ENCODE measurements at regions not wholly inside any gene's neighbourhood (a gene's known extent, or its start where the extent isn't known, plus 50 kb on each side); places are given as distances from the start of the nearest gene placed in this dataset.

DNA sequence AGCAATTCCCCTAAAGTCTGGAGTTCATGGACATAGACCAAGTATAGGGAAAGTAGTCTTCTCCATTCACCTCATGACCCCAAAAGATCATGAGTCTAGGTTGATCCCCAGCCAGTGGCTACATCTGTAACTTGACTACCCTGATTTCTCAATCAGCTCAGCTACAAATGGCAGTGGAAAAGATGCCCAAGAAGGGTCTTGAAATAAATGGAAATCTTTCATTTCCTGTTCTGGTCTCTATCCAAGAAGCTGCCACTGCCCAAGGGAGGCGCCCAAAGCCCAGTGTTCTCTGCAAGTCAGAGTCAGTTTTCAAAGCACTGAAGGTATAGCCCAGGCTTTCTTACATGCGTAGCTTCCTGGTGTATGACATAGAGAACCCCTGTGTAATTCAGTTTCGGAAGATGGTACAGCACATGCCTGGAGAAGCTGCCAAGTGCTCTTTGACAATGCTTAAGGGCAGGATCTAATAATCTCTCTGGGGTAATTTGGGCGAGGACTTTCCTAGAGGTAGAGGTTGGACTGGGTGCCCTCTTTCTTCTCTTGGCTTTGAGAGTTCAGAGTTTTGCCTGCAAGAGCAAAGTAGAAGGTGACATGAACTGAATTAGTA lies 101.1 kb downstream of the ADAMTS15 start:
- TF ChIP-seq, protein P1, sequence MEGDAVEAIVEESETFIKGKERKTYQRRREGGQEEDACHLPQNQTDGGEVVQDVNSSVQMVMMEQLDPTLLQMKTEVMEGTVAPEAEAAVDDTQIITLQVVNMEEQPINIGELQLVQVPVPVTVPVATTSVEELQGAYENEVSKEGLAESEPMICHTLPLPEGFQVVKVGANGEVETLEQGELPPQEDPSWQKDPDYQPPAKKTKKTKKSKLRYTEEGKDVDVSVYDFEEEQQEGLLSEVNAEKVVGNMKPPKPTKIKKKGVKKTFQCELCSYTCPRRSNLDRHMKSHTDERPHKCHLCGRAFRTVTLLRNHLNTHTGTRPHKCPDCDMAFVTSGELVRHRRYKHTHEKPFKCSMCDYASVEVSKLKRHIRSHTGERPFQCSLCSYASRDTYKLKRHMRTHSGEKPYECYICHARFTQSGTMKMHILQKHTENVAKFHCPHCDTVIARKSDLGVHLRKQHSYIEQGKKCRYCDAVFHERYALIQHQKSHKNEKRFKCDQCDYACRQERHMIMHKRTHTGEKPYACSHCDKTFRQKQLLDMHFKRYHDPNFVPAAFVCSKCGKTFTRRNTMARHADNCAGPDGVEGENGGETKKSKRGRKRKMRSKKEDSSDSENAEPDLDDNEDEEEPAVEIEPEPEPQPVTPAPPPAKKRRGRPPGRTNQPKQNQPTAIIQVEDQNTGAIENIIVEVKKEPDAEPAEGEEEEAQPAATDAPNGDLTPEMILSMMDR (IDR thresholded peaks at IDR 0.05) = no peak
- no peak for TF ChIP-seq EZH2 (IDR thresholded peaks at IDR 0.05; ENCODE audit: borderline replicate concordance, insufficient read depth, low read depth, low read length, poor library complexity, severe bottlenecking)

All from B cell (primary cell).